RWPE1 (cell line): ENCODE measurements at regions not wholly inside any gene's neighbourhood (a gene's known extent, or its start where the extent isn't known, plus 50 kb on each side); places are given as distances from the start of the nearest gene placed in this dataset.

Source experiments
- CTCF ChIA-PET: fragments of 350-600 bp; sonication (Branson Sonifier 250); formaldehyde crosslinking; extraction: SDS; loops from one replicate; lab custom pipeline; 2021; lab: Yijun Ruan, JAX
- POLR2A ChIA-PET: fragments of 400-600 bp; formaldehyde crosslinking; extraction: SDS; loops from one replicate; lab custom pipeline; 2020; ENCODE audit warnings: antibody characterized with exemption; ENCODE audit not compliant: low non-redundant PET; lab: Yijun Ruan, JAX
- DNase-seq: peaks from one replicate; pipeline ENCODE4 v3.0.0; 2012; ENCODE audit warnings: low spot score
- H3K27ac ChIP-seq: fragments of 450-650 bp; 2 replicates; pipeline ENCODE4 v1.5.1; 2017
- TF ChIP-seq, protein P1 (sequence below): fragments of 450-650 bp; conservative IDR thresholded peaks from 2 replicates; pipeline ENCODE4 v1.5.1; 2017; ENCODE audit warnings: low read depth, mild to moderate bottlenecking

DNA sequence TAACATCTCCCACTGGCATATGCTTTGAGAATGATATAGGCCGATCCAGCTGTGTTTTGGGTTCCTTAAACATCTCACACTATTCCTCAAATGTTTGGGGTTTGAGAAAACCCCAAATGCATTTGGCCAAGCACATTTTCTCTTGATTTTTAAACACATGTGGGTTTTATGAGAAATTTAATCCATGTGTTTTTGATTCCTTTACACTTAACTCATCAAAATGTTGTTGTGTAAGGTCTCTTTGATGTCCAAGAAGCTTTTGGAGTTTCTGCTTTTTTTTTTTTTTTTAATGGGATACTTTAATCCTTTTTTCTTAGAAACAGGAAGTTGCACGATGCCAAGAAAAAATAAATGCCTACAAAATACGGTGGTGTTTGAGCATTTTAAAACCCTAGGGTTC is 339.8 kb upstream of the TCF4 start:
- CTCF ChIA-PET = no interaction called here
- DNase-seq = no peak
- no peak overlapping the region for H3K27ac ChIP-seq
- POLR2A ChIA-PET = no interaction called here
- TF ChIP-seq, protein P1, sequence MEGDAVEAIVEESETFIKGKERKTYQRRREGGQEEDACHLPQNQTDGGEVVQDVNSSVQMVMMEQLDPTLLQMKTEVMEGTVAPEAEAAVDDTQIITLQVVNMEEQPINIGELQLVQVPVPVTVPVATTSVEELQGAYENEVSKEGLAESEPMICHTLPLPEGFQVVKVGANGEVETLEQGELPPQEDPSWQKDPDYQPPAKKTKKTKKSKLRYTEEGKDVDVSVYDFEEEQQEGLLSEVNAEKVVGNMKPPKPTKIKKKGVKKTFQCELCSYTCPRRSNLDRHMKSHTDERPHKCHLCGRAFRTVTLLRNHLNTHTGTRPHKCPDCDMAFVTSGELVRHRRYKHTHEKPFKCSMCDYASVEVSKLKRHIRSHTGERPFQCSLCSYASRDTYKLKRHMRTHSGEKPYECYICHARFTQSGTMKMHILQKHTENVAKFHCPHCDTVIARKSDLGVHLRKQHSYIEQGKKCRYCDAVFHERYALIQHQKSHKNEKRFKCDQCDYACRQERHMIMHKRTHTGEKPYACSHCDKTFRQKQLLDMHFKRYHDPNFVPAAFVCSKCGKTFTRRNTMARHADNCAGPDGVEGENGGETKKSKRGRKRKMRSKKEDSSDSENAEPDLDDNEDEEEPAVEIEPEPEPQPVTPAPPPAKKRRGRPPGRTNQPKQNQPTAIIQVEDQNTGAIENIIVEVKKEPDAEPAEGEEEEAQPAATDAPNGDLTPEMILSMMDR = no peak

DNA sequence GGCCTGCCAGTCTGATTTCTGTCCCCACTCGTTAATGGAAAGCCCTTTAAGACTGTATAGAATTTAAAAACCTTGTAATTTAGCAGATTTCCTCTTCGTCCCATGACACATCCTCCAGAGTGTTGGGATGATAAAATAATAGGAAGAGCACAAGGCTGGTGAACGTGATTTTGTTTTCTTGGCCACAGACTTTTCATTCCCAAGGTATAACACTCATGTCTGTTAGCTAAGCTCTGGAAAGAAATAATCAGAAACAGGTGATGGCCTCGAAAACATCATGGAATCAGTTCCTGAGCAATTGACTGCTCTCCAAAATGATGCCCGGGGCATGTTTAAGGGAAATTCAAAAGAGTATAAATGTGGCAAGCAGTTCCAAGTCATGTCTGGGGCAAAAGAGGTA is 337.8 kb upstream of the TCF4 start:
- ChIA-PET POLR2A (no interaction called here), CTCF (interaction anchor here (0.7 kb wide), 2 partner anchors 541 to 628 kb away, joined by 3 read pairs; no protein-coding TSS in a partner anchor)
- H3K27ac ChIP-seq = no peak overlapping the region
- no peak for DNase-seq
- TF ChIP-seq, protein P1 = no peak

DNA sequence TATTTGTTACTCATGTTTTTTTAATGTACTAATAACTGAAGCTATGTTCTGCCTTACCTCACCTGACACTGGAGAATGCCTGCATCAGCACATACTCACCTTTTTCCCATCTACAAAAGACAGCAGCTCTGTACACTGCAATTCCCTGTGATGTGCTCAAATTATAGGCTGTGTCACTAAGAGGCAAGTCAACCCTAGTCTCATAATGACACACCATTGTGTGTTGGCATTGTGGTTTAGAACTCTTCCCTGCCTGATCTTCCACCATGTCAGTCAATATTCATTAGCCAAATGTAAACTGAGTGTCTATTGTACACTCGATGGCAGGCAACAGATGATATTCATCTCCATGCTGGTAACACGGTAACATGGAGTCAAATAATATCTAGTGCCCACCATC is 332.1 kb upstream of the TCF4 start:
- no peak overlapping the region for H3K27ac ChIP-seq
- no peak for DNase-seq
- TF ChIP-seq, protein P1 = no peak
- ChIA-PET POLR2A (no interaction called here), CTCF (no interaction called here)

DNA sequence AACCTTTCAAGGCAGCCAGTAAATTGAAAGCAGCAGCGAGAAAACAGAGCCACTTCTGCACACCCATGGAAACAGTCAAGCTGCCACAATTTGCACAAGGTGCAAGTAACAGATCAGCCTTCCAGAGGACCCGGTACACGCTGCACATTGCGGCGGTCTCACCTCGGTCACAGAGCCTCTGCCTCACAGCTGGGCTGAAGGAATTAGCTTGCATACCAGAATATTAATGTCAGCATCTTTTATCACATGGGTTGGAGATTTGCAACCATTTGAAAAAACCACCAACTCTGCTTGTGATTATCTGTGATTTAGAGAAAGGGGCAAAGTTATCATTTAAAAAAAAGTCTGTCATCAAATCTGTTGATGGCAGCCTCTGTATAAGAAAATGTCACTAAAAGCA is 330.5 kb upstream of the TCF4 start:
- no peak overlapping the region for H3K27ac ChIP-seq
- ChIA-PET POLR2A (no interaction called here), CTCF (no interaction called here)

DNA sequence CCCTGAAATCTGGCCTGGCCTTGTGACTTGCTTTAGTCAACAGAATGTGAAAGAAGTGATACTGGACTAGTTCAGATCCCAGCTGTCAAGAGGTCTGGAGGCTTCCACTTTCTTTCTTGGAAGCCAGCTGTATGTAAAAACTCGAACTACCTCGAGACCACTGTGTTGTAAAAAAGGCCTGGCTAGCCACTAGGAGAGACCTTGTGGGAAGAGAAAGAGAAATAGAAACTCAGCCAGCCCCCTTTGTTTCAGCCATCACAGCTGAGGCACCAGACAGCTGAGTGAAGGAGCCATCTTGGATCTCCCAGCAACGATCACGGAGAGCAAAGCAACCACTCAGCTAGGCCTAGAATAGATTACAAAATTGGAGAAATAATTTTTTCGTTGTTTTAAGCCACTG is 324.9 kb upstream of the TCF4 start:
- TF ChIP-seq, protein P1 = no peak
- ChIA-PET POLR2A (no interaction called here), CTCF (no interaction called here)
- H3K27ac ChIP-seq = no peak overlapping the region
- no peak for DNase-seq

More for the DNA sequence above, 330.5 kb upstream of the TCF4 start:
- TF ChIP-seq, protein P1 = no peak
- no peak for DNase-seq

DNA sequence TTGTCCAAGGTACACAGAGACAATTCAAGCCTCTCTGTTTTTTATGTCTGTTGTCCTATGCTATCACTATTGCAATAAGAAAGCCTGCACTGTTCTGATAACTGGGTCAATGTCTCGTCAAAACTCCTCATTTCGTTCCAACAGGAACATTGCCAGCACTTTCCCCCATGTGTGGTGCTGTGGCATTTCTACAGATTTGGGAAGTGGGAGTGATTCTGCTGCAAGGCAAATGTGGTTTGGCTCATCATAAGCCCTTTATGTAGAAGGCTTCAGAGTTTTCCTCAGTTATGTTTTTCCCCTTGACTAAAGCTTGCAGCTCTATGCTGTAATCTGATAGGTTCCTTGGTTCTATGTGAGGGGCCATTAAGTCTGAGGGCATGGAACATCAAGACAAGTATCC is 324.1 kb upstream of the TCF4 start:
- no peak overlapping the region for H3K27ac ChIP-seq
- no peak for DNase-seq
- CTCF ChIA-PET = no interaction called here
- TF ChIP-seq, protein P1 = no peak
- POLR2A ChIA-PET = no interaction called here

DNA sequence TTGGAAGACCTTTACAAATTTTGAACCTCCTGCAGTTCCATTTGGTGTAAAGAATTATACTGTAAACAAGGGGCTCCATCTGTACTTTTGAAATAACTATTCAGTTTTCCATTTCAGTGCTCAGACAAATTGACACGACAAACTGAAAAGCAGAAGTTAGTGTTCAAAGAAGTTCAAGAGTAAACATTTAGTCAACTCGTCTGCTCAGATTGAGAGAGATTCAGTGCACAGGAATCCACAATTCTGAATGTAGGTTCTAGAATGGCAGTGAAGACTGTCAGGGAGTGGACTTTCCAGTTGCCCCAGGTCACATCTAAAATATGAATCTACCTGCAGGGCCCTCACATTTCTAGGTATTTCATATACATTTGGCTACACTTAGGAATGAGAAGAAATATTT is 322.3 kb upstream of the TCF4 start:
- no peak overlapping the region for H3K27ac ChIP-seq
- POLR2A ChIA-PET = no interaction called here
- CTCF ChIA-PET = no interaction called here
- no peak for DNase-seq
- TF ChIP-seq, protein P1 = no peak
